GM19239 (cell line): ENCODE measurements at regions not wholly inside any gene's neighbourhood (a gene's known extent, or its start where the extent isn't known, plus 50 kb on each side); places are given as distances from the start of the nearest gene placed in this dataset.

ENCODE experiments used
- DNase-seq: peaks from one replicate; pipeline ENCODE4 v3.0.0; 2011; ENCODE audit warnings: low spot score; ENCODE audit not compliant: insufficient read length
- FAIRE-seq: peaks from 2 replicates; lab custom pipeline; 2011; peaks lifted over from hg19 to GRCh38; lab: Jason Lieb, UNC

- FAIRE-seq, result no peak
- no peak for DNase-seq
Measured at GRCh38 chr20:39904476-39905112, 784.4 kb downstream of the MAFB start.

- FAIRE-seq (no peak), DNase-seq (no peak)
Measured at GRCh38 chr20:39903806-39904465, 785.1 kb downstream of the MAFB start.

- DNase-seq, result no peak
Measured at GRCh38 chr20:39899881-39900280, 789.2 kb downstream of the MAFB start.

GRCh38 chr20:39898467-39898852 lies 790.6 kb downstream of the MAFB start:
- FAIRE-seq, result no peak
- DNase-seq, result no peak

More at GRCh38 chr20:39899881-39900280, 789.2 kb downstream of the MAFB start:
- no peak for FAIRE-seq

- FAIRE-seq, result no peak
Measured at GRCh38 chr20:39897781-39898466, 791.1 kb downstream of the MAFB start.

GRCh38 chr20:39897058-39897457 lies 792.0 kb downstream of the MAFB start:
- no peak for FAIRE-seq
- DNase-seq, result no peak

More at GRCh38 chr20:39897781-39898466, 791.1 kb downstream of the MAFB start:
- DNase-seq, result no peak

- FAIRE-seq (no peak), DNase-seq (no peak)
Measured at GRCh38 chr20:39894067-39894466, 795.0 kb downstream of the MAFB start.

GRCh38 chr20:39893003-39893685 lies 795.9 kb downstream of the MAFB start:
- DNase-seq, result no peak
- no peak for FAIRE-seq

GRCh38 chr20:39890697-39891096 lies 798.3 kb downstream of the MAFB start:
- no peak for FAIRE-seq
- no peak for DNase-seq

GRCh38 chr20:39888310-39888709 lies 800.7 kb downstream of the MAFB start:
- DNase-seq (no peak), FAIRE-seq (no peak)

GRCh38 chr20:39886650-39887190 lies 802.3 kb downstream of the MAFB start:
- no peak for DNase-seq
- FAIRE-seq, result no peak

- DNase-seq (peak; percentile 22), FAIRE-seq (peak; percentile 76)
Measured at GRCh38 chr20:39885975-39886649, 802.9 kb downstream of the MAFB start.

- DNase-seq, result no peak
- FAIRE-seq, result no peak
Measured at GRCh38 chr20:39882806-39883205, 806.2 kb downstream of the MAFB start.

- DNase-seq (no peak), FAIRE-seq (peak; percentile 68)
Measured at GRCh38 chr20:39880890-39881289, 808.1 kb downstream of the MAFB start.

GRCh38 chr20:39879296-39879695 lies 809.7 kb downstream of the MAFB start:
- DNase-seq (no peak), FAIRE-seq (no peak)

GRCh38 chr20:39878809-39879208 lies 810.2 kb downstream of the MAFB start:
- DNase-seq, result no peak
- peak; percentile 35 for FAIRE-seq

GRCh38 chr20:39878320-39878719 lies 810.7 kb downstream of the MAFB start:
- DNase-seq (no peak), FAIRE-seq (no peak)

- FAIRE-seq, result no peak
- DNase-seq, result no peak
Measured at GRCh38 chr20:39877788-39878187, 811.2 kb downstream of the MAFB start.

- FAIRE-seq (no peak), DNase-seq (no peak)
Measured at GRCh38 chr20:39876976-39877635, 811.9 kb downstream of the MAFB start.
